Stimulated activated CD8-positive, alpha-beta memory T cell treated with anti-CD3 and anti-CD28 coated beads, Interleukin-15, amount 100 ng/mL, for 1 hour (primary cell): ENCODE measurements at regions not wholly inside any gene's neighbourhood (a gene's known extent, or its start where the extent isn't known, plus 50 kb on each side); places are given as distances from the start of the nearest gene placed in this dataset.
"Not testable (repeated sequence)": the region's sequence is repeated elsewhere in the genome, so short reads cannot be mapped to it uniquely, and the experiment has no call there.

Source experiments
- DNase-seq: peaks from one replicate; pipeline ENCODE4 v3.0.0-alpha.2; 2020; ENCODE audit warnings: low read depth

DNA sequence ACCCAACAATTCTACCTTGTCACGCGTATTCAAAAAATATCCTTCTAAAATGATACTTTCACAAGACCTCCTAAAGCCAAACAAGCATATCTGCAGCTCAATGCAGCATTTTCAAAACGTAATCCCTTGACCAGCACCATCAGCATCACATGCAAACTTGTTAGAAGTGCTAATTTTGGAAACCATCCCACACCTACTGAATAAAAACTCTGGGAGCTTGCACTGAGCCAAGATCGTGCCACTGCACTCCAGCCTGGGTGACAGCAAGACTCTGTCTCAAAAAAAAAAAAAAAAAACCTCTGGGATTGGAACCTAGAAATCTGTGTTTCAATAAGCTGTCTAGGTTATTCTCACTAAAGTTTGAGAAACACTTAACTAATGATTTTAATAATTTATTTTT, 223.3 kb upstream of the CCDC54 start:
- DNase-seq, result no peak

- DNase-seq, result no peak
Observed at GRCh38 chr3:107172411-107172810, 204.8 kb upstream of the CCDC54 start.

DNA sequence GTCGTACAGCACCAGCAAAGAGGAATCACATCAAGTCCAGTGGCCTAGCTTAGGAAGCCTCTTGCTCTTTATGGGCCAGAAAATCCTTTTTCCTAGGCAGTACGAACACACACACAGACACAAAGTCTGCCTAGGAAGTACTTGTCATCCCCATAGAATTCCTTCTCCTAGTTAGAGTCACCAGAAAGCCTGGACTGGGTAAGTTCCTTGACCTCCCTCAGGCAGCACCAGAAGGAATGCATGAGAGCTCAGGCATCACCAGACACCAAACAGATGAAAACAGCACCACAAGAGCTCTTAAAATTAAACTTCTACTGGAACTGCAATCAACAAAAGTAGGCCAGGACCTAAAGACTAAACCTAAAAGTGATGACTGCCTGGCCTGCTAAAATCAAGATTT, 192.9 kb upstream of the CCDC54 start:
- DNase-seq, result no peak

DNA sequence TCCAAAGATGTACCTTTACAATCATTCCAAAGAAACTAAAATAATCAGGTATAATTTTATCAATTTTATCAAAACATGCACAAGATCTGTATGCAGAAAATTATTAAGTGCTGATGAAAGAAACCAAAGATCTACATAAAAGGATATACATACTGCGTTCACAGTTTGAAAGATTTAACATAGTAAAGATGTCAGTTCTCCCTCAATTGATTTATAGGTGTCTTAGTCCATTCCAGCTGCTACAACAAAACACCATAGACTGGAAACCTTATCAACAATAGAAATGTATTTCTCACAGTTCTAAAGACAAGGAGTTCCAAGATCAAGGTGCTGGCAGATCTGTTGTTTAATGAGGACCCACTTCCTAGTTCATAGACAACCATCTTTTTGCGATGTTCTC, 189.0 kb upstream of the CCDC54 start:
- DNase-seq, result no peak

GRCh38 chr3:107189158-107189791, 188.0 kb upstream of the CCDC54 start:
- no peak for DNase-seq

DNA sequence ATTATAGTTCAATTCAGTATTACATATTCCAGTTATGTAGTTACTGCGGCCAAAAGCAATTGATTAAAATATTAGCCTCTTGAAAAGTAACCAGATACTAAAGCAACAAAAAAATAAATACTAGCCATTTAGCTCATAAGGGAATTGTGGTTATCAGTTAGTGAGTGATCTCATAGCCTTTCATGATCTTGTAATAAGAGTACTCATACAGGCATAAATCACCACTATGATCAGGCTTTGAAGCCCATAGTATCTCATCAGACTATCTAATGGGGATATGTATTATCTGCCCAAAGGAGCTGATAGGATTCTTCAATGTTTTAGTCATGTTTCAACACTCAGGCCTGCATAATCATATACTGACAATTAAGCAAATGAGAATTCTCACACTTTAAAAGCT, 184.1 kb upstream of the CCDC54 start:
- DNase-seq, result no peak

- DNase-seq, result no peak
Observed at GRCh38 chr3:107198581-107199181, 178.6 kb upstream of the CCDC54 start.

DNA sequence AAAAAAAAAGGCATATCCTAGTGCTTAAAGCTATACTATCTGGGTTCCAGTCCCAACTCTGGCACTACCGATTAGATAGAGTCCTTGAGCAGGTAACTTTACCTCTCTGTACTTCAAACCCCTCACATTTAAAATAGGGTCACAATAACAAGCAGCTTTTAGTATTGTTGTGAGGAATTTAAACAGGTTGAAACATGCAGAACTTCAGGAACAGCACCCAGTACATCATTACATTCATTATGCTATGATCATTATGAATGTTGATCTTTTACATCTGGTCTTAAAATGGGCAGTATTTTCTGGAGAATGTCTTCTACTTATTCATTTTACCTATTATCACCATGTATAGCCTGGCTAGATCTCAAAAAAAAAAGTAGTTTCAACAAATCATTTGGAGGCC, 176.1 kb upstream of the CCDC54 start:
- DNase-seq, result no peak

GRCh38 chr3:107202885-107203284, 174.4 kb upstream of the CCDC54 start:
- not testable (repeated sequence) for DNase-seq

GRCh38 chr3:107204121-107204520, 173.1 kb upstream of the CCDC54 start:
- DNase-seq, result no peak

DNA sequence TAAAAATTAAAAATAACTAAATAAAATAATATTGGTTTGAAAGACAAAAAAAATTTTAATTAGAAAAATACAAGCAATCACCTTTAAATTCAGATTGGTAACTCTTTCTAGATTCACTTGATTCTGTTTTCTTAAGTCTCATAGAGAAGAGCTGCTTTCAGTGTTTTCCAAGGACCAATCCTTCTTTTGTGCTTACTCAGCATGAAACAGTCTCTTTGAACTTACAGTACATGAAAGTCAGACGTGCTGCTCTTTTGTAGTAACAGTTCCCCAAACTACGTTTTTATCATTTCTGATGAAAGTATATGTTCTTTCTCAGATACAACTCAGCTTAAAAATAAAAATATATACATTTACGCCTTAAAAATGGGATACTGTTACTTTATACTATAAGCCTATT, 171.9 kb upstream of the CCDC54 start:
- DNase-seq, result no peak

- DNase-seq, result no peak
Observed at GRCh38 chr3:107206141-107206540, 171.1 kb upstream of the CCDC54 start.

DNA sequence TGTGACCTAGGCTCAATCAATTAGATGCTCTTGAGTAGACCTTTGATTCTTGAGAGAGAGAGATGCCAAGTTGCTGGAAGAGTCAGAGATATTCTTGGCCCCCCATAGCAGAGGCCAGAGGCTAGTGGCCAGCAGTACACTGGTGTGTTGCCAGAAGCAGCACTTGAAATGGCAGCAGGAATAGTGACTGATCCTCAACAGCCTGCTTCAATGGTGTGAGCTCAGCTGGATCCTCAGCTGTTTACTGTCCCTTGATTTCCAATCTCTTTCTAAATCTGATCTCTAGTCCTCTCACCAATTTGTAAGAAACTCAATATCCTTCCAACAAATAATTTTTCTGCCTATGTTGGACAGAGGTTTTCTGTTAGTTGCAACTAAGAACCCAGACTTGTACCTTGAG, 170.3 kb upstream of the CCDC54 start:
- DNase-seq, result no peak

DNA sequence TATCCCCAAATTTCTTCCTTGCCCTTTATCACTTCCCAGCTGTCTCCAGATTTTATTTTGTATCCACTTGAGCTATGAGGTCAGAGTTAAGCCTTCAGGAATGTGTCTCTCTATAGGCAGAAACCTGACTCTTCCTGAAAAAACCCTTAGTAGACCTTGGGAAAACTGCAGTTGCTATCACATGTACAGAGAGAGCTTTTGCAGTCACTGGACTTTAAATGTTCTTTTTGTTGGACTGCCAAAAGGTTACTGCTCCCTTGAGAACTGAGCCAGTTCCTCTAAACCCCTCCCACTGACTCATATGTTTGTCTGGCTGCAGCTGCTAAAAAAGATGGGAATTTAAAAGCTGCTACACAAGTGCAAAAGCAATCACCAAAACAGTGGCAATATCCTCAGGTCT, 169.1 kb upstream of the CCDC54 start:
- DNase-seq, result no peak

GRCh38 chr3:107208796-107209195, 168.4 kb upstream of the CCDC54 start:
- DNase-seq, result no peak

DNA sequence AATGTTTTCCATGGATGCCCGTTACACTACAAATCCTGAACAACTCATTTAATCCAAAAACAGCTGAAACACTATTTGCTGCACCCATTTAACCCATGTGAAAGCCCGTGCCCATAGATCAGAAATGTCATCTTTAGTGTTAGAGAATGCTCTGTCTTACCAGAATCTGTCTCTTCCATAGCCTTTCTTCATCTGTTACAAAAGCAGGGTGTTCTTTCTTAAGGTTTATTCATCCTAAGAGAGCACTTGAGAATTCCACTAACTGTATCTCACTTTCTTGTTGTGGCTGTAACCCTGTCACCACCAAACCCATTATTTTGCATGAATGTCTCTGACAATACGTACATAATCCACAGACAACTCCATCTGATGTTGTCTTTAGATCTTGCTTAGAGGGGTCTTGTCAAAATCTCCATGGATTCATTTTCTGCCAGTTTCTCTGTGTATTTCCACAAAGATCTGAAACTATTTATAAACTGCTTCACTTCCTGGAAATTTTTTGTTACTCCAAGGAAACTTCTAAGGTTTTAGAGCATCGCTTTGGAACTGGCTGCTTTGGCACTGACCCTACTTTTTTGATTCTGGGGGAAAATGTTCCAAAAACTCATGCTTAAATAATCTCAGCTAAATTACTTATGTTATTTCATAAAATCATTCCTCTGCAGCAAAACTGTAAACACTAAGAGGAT, 167.8 kb upstream of the CCDC54 start:
- no peak for DNase-seq

DNA sequence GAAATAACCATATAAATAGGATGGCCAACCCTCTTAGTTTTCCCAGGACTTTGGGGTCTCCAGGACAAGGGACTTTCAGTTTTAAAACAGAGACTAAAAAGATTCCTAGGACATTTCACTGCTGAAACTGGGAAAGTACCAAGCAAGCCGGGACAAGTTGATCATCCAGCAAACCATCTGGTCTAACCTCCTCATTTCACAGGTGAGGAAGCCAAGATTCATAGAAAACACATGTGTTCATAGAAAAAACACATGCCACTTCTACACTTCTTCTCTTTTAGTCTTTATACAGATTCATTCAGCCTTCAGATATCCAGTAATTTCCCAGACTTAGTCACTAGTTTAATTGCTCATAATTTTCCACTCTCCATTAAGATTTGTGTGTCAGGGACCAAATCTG, 165.6 kb upstream of the CCDC54 start:
- no peak for DNase-seq

- no peak for DNase-seq
Observed at GRCh38 chr3:107212618-107213017, 164.6 kb upstream of the CCDC54 start.

- DNase-seq, result no peak
Observed at GRCh38 chr3:107213044-107213669, 164.1 kb upstream of the CCDC54 start.

- DNase-seq, result no peak
Observed at GRCh38 chr3:107216229-107216628, 161.0 kb upstream of the CCDC54 start.

- DNase-seq, result no peak
Observed at GRCh38 chr3:107216711-107217110, 160.5 kb upstream of the CCDC54 start.

DNA sequence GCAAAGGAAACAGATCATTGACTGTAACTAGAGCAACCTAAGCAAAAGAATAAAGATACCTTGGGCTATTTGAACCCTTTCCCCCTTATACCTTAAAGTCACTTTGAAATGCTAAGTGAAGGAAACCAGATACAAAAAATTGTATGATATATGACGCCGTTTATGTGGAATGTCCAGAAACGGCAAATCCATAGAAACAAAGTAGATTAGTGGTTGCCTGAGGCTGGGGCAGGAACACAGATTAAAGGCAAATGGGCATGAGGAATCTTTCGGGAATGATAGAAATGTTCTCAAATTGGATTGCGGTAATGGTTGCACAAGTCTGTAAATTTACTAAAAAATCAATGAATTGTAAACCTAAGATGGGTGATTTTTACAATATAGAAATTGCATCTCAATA, 160.1 kb upstream of the CCDC54 start:
- no peak for DNase-seq

DNA sequence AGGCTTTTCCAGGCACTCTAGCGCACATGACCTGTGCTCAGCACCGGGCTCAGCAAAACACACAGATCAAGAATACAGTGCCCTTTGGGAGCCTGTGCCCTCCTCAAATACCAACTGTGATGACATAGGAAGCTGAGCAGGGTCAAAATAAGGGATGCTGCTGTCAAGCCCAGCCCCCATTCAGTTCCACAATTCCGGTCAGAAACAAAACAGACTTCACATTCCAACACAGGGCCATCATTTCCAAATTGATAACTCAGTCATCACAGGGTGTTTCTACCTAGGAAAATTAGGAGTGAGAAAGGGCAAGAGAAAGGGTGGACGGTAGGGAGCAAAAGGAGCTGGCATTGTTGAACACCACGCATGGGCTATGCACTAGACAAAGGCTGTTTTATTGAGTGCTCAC, 158.4 kb upstream of the CCDC54 start:
- DNase-seq, result no peak
